HG02884 (cell line): ENCODE measurements at regions not wholly inside any gene's neighbourhood (a gene's known extent, or its start where the extent isn't known, plus 50 kb on each side); places are given as distances from the start of the nearest gene placed in this dataset.

ENCODE experiments used
- ATAC-seq: cut with Tn5 transposase; IDR thresholded peaks from one replicate; pipeline ENCODE4 v1.9.1; 2021; ENCODE audit warnings: mild to moderate bottlenecking, moderate library complexity; ENCODE audit not compliant: unreplicated experiment

DNA sequence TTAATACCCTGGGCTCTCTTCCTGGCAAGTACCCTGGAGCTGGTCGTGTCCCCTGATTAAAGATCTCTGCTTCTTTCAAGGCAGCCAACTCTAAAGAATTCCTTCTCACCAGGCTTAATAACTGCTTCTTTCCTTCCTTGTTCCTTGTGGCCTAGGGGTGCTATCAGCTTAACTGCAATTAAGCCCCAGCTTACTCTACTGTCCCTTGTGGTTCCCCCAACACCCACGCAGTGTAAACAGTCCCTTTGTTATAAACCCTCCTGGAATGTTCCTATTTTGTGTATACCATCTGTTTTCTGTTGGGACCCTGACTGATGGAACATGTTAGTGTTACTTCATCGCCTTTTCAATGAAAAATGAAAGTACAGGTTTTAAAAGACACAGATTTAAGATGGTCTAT, 126.4 kb upstream of the KIRREL3 start:
- no peak for ATAC-seq

GRCh38 chr11:127119356-127119755, 118.8 kb upstream of the KIRREL3 start:
- no peak for ATAC-seq

GRCh38 chr11:127118811-127119210, 118.2 kb upstream of the KIRREL3 start:
- ATAC-seq = no peak

DNA sequence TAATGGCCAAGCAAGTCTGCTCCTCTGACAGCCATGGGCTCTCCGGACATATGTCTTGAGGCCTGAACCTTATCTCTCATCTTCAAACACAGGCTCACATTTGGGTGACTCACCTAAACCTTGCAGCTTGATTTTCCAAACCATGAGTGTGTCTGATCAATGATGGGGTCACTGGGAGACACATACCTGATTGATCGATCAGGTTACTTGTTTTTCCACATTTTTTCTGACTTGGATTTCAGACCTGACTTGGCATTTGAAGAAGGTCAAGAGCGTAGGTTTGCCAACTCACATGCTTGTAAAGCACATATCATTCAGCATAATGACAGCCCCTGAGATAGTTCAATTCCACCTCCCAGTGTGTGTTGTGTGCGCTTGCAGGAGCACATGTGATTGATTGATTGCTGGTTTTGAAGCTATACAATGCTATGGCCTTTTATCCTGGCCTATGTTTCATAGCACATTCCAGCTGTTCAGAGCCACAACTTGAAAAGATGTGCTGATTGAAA, 116.7 kb upstream of the KIRREL3 start:
- no peak for ATAC-seq

DNA sequence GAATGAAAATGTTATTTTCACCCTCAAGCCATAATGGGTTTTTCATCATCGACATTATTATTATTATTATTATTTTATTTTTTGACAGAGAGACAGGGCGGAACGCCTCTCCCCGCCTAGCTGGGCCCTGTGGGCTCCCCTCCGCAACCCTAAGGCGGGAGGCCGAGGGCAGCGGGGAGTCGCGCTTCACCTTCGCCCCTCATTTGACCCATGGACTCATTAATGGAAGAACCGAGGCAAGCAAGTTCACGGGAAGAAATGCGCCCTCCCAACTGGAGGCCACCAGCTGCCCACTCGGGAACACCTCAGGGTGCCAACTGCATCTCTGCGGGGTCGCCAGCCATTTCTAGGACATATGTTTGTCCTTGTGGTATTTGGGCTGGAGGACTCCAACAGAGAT, 115.3 kb upstream of the KIRREL3 start:
- ATAC-seq = no peak

- ATAC-seq = no peak
Observed at GRCh38 chr11:127114035-127114434, 113.5 kb upstream of the KIRREL3 start.

DNA sequence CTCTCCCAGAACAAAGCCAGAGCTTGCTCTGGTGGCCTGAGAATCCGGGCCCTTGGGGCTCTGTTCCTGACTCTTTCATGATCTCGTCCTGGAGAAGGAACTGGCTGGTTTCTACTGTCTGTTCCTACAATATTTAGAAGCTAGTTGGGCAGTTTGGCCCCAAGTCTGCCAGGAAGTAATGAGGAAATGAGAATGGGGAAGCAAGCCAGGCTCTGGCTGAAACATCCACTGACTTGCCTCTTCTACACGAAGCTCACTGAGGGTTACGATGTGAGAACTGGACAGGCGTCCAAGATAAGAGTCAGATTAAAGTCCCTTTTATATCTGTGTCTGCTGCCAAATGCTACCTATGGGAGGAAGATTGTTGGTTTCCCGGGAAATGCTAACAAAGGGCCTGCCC, 110.0 kb upstream of the KIRREL3 start:
- no peak for ATAC-seq

DNA sequence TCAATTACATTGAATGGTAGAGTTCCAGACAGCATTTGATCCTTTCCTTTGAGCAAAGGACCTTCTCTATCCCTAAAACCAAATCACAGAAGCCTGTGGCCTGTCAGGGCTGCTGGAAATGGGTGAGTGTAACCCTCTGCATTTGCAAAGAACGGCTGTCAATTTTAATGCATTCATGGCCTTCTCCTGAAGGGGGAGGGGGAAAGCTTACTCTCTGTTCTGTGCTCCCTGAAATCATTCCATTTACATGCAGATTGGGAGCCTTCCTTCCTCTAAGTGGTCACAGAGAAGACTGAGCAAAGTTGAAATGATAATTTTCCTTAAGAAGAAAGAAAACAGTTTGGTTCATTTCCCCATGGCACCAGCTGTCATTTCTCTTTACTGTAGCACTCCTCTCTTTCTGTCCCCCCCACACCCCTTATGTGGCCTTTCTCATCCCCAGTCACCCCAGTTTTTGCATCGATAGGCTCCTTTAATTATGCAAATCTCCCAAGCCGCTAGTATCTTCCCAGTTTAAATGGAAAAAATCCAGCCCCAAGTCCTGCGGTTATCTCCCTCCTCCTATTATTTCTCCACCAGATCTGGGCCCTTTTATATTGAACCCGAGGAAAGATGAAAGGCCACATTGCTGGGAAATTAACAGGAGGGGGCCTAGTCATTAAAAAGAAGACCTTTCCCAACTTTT, 109.4 kb upstream of the KIRREL3 start:
- ATAC-seq = no peak

GRCh38 chr11:127108838-127109237, 108.3 kb upstream of the KIRREL3 start:
- ATAC-seq = no peak

- no peak for ATAC-seq
Observed at GRCh38 chr11:127106938-127107337, 106.4 kb upstream of the KIRREL3 start.

GRCh38 chr11:127105593-127106541, 105.3 kb upstream of the KIRREL3 start:
- no peak for ATAC-seq

DNA sequence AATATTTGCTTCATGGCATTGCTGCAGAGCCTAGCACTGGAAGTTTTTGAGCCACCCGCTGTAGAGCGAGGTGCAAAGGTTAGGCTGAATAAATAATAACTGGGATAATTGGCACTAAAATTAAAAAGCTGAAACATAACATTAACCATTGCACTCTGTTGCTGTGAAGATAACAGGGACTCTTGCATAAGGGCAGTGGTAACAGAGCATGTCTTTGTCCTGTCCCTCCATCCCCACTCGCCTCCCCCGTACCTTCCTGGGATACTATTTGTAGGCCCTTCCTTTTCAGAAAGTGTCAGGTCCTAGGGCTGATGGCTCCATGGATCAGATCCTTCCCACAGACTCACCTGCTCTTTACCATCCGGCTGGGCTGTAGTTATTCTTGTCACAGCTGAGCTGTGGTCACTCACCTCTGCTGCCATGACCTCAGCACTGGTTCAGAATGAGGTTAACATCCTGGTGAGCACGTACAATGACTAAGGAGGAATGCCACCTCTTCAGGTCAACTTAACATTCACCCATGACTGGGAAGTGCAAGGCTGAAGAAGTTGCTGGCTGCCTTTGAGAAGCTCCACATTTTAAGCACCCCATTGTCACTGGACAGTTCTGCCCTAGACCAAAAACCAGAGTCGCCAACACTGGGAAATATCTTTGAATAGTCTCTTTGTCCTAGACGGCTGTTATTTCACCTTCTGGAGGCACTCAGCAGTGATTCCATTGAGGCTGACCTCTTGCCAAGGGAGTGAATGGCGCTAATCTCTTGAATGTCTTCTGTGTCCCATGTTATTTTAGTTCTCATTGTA, 103.2 kb upstream of the KIRREL3 start:
- ATAC-seq = no peak

- no peak for ATAC-seq
Observed at GRCh38 chr11:127098684-127099083, 98.1 kb upstream of the KIRREL3 start.

GRCh38 chr11:127080735-127081134, 80.2 kb upstream of the KIRREL3 start:
- ATAC-seq = no peak

DNA sequence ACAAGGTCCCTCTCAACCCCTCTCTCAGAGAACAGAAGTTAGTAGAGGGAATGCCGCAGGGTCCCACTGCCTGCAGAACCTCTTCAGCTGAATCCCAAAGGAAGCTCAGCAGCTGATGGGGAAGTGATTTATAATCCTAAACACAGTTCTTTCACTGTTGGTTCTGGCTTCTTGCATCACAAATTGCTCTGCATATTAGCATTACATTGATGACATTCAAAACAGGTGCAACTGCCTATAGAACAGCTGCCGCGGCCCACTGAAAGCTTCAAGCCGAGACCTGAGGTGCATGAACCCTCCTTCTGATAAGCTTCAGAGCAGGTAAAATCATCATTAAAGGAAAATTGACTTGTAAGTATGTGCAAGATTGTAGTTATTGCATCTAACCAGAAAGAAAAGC, 75.2 kb upstream of the KIRREL3 start:
- ATAC-seq = no peak

DNA sequence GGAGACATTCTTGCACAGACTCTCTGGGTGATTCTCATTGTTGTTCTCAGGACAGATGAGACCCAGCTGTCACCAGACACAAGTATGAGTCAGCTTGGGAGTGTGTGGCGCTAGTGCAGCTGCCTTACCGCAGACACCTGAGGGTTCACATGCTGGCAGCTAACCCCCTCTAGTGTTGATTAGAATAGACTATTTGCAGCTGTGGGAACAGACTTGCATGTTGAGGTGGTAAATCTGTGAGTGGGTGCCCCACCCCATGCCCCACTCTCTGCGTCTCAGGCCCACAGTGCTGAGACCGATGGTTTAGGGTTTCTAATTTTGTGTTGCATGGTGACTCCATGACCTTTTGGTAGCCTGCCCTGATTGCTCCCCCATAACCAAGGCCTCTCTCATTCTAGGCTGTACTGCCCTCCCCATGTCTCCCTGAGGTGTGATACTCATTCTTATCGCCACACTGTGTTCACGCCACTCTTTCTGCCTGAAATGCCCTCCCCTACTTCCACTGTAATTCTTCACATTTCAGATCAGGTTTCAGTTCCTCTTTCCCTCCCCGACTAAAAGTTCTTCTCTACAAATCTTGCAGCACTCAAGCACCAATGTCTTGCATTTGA, 73.7 kb upstream of the KIRREL3 start:
- ATAC-seq = peak; percentile 85

DNA sequence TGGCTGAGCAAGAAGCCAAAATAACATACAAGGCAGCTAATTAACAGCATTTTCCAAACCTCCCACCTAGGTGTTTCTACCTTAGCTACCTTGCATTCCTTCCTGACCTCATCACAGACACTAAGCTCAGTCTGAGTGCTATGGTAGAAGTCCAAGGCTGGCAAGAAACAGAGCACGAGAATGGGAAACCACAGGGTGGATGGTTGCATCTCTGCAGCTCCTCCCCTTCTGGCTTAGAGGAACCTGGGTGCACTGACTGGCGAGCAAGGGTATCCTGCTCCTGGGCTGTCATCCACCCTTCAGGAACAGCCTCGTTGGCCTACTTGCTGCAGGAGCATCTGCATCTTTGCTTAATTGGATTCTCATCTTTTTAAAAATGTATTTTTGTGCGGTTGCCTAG, 73.1 kb upstream of the KIRREL3 start:
- no peak for ATAC-seq

DNA sequence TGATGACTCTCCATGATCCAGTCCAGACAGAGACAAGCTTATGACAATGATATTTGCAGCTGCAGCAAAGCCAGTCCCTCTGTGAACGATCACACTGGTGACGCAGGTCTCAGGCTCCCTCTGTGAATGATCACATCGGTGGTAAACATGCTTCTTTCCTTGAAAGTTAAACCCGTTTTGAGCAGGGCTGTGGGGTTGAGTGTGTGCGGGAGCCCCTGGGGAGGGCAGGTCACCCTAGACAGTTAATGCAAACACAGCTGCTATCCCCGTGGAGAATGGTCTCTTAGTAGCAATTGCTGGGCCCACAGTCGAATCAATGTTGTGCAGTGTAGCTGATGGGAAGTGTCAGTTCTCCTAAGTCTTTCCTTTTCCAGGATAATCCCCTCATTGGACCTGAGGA, 71.0 kb upstream of the KIRREL3 start:
- no peak for ATAC-seq

- ATAC-seq = no peak
Observed at GRCh38 chr11:127070808-127071207, 70.2 kb upstream of the KIRREL3 start.

DNA sequence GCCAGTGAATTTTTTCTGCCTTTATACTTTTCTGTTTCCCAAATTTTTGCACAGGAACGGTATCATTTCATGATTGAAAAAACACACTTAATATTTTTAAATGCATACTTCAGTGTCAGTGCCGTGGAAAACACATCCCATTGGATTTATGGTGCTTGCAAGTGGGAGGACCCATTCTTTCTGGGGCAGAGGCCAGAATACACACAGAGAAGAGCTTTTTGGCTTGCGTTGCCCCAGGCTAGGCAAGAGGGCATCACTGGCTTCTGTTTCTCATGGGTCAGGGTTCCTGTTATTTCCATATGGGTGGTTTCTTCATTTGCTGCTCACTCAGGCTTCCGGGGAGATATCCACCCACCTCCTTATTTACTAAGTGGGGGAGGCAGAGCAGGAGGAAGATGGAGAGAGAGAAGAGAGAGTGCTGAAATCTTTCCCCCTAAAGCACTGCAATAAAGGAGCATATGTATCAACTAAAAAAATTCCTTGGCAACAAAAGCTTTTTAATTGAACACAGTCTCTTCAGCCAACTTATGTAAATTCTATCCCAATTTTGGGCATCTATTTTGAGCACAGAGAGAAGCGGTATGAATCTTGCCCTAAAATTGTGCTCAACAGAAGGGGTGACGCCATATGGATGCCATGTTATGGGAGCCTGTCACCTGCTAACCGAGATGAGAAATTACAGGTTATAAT, 66.0 kb upstream of the KIRREL3 start:
- ATAC-seq = no peak
